ENCODE measurements at regions not wholly inside any gene's neighbourhood (a gene's known extent, or its start where the extent isn't known, plus 50 kb on each side); places are given as distances from the start of the nearest gene placed in this dataset.
A peak's percentile ranks its signal among the peaks of the same experiment; 100 is the strongest.
"Not testable (repeated sequence)": the region's sequence is repeated elsewhere in the genome, so short reads cannot be mapped to it uniquely, and the experiment has no call there.

GRCh38 chr9:34773306-34773910 is 63.5 kb upstream of the CCL21 start:
- H3K4me3 ChIP-seq (ENCODE audit: low read depth, low read length) = no peak overlapping the region
- no peak for DNase-seq (ENCODE audit: low read depth)
- TF ChIP-seq CTCF (IDR thresholded peaks at IDR 0.05; ENCODE audit: insufficient read depth, low read depth, low read length, missing control alignments) = no peak

- DNase-seq (ENCODE audit: low read depth) = no peak
- no peak for TF ChIP-seq CTCF (IDR thresholded peaks at IDR 0.05; ENCODE audit: insufficient read depth, low read depth, low read length, missing control alignments)
- H3K4me3 ChIP-seq (ENCODE audit: low read depth, low read length) = no peak overlapping the region
These were observed 61.1 kb upstream of the CCL21 start for GRCh38 chr9:34771007-34771406.

GRCh38 chr9:34767087-34767486 is 57.2 kb upstream of the CCL21 start:
- not testable (repeated sequence) for H3K4me3 ChIP-seq (ENCODE audit: low read depth, low read length)

GRCh38 chr9:34760196-34761040 is 50.5 kb upstream of the CCL21 start:
- TF ChIP-seq CTCF (IDR thresholded peaks at IDR 0.05; ENCODE audit: insufficient read depth, low read depth, low read length, missing control alignments) = peak; percentile 60
- peak; percentile 24 for DNase-seq (ENCODE audit: low read depth)
- H3K4me3 ChIP-seq (ENCODE audit: low read depth, low read length) = not testable (repeated sequence)

More at GRCh38 chr9:34767087-34767486, 57.2 kb upstream of the CCL21 start:
- not testable (repeated sequence) for DNase-seq (ENCODE audit: low read depth)

Data from GM12865 (cell line).